22Rv1 (cell line): ENCODE measurements at regions not wholly inside any gene's neighbourhood (a gene's known extent, or its start where the extent isn't known, plus 50 kb on each side); places are given as distances from the start of the nearest gene placed in this dataset.

ENCODE experiments used
- CTCF ChIP-seq: fragments of 450-650 bp; IDR thresholded peaks from 2 replicates; pipeline ENCODE4 v1.5.1; 2017; ENCODE audit warnings: mild to moderate bottlenecking
- ZFX ChIP-seq: fragments of 450-650 bp; IDR thresholded peaks from 2 replicates; pipeline ENCODE4 v1.6.1; 2017; ENCODE audit warnings: antibody characterized with exemption, borderline replicate concordance

- TF ChIP-seq CTCF (no peak), ZFX (no peak)
These were observed 130.2 kb upstream of the SGO1 start for GRCh38 chr3:20316238-20316637.
